ENCODE measurements at regions not wholly inside any gene's neighbourhood (a gene's known extent, or its start where the extent isn't known, plus 50 kb on each side); places are given as distances from the start of the nearest gene placed in this dataset.
"Not testable (repeated sequence)": the region's sequence is repeated elsewhere in the genome, so short reads cannot be mapped to it uniquely, and the experiment has no call there.

DNA sequence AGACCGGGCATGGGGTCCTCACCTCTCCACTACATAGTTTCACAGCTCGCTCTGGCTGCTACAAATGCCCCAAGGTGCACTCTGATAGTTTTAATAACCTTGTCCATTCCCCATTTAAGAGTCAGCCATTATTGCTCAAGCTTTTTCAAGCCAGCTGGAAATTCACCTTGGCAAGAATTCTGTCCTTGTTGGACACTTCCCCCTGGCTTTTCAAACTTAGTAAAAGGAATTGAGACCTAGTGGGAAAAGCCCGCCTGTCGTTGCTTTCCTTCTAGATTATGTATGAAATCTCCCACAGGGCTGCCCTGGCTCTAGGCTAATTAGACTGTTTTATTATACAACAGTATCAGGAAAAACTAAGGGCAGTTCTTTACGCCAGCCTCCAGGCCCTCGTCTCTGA is 293.7 kb upstream of the GADL1 start:
- DNase-seq, result no peak

DNA sequence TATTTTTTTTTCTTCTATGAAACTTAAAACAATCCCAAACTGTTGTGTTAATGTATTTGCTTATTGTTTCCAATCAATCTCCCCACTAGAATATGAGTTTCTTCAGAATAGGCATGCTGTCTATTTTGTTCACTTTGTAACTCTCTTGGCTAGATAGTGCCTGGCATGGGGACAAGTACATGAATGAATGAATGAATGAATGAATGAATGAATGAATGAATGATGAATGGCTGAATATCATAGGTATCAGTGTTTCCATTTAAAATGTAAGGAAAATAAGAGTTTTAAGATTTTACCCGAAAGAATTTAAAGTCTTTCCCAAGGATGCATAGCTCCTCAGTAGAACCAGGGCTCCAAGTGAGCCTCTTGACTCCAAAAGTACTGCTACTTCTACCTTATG is 294.9 kb upstream of the GADL1 start:
- no peak for DNase-seq

DNA sequence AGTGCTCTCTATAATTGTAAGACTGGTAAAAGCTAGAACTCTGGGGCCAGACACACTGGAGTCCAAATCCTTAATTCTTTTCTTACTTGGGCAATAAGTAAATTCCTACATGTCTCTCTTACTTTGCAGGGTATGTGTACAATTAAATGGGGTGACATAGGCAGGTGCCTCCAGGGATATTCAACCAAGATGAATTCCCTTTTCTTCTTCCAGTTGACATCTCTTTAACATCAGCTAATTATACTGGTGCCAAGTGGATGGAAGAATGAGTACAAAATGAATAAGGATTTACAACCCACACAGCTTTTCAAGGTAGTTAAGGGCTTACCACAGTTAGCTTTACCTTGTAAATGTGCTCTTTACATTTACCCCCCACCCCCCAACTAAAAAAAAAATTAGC is 295.5 kb upstream of the GADL1 start:
- DNase-seq, result no peak

DNA sequence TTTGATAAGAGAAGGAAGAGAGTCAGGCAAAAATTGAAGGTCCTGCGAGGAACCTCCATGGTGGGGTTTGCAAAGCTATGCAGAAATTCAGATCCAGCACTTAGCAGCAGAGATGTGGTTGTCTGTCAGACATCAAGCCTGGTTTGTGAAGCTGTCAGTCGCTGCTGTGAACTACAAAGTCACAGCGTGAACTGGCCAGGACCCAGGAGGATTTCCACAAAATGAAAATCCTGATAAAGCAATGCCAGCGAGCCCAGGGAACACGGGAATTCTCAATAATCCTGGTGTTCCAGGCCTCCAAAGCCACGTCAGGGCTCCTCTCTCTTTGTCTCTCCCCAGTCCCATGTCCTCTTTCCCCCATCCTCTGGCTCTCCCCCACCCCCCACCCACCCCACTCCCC is 296.9 kb upstream of the GADL1 start:
- no peak for DNase-seq

DNA sequence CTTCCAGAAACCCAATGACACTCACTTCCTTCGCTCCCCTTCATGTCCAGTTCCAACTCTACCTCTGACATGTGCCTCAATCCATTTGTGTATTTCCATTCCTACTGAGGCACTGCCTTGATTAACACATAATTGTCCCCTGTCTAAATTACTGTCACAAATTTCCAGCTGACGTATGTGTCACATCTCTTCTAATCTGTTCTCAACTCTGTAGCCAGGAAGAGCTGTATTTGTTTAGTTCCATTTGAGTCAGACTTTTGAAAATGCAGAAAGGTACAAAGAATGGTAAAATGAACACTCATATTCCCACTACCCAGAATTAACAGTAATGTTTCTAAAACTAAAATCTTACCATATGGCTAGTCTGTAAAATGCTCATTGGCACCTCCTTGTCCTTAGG is 299.0 kb upstream of the GADL1 start:
- DNase-seq, result no peak

DNA sequence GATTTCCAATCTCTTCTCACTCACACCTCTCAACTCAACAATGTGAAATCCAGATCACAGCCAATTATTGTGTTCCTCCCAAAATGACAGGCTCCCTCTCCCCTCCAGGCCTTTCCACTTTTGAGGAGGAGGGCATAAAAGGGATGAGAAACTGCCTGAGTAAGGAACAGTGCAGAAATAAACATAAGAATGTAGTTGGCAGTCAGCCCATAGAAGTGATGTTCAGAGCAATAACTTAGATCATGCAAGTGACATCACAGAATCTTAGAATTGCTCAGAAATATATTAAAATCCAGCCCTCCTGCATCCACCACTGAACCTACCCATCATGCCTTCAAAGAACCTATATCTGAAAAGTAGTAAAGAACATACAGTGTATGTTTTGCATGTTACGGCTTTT is 299.4 kb upstream of the GADL1 start:
- no peak for DNase-seq

DNA sequence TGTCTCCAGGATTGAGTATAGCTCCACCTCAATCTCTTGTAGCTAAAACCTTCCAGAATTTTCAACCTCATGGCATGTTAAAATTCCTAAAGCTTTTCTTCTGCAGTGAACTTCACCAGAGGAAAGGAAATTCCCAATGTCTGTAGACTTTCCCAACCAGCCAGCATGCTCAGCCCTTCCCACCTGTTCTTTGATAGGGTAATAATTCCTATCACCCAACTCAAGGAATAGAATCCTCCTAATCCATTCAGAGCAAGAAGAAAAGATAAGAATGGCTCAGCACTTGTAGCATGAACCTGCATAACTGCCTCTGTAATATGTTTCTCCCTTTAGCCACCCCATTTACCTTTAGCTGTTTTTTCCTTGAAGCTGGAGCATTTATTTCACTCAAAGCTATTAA is 301.8 kb upstream of the GADL1 start:
- DNase-seq, result no peak

DNA sequence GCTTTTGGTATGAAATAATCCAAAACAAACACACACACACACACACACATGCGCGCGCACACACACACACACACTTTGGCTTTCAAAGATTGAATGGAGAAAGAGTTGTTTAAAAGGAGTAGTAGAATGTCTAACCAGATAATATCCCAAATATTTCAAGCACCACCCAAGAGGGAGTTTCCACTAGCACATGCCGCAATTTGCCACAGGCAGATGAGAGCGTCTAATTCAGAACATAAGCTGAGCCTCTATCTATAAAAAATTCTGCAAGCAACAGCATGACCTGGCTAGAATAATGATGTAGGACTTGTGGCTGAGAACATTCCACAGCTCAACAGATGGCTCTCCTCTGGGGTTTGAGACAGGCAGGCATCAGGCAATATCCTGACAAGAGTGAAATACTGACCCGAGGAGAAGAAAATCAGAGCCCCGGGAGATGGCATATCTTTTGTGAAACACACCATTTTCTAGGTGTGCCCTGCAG is 302.5 kb upstream of the GADL1 start:
- no peak for DNase-seq

DNA sequence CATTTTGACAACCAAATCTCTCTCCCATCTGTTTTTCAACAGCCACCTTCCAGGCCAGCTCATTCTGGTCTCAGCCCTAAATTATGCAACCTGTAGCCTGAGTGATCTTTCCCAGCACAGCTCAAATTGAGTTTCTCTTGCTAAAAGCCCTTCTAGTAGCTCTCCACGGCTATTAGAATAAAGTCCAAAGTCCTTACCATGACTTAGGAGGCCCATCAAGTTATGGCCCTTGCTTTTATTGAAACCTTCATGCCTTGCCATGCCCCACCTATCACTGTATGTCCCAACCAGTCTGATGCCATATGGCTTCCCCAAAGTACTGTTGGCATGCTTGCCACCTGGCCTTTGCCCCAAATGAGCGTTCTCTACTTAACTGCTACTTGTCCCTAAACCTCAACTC is 303.5 kb upstream of the GADL1 start:
- DNase-seq, result no peak

DNA sequence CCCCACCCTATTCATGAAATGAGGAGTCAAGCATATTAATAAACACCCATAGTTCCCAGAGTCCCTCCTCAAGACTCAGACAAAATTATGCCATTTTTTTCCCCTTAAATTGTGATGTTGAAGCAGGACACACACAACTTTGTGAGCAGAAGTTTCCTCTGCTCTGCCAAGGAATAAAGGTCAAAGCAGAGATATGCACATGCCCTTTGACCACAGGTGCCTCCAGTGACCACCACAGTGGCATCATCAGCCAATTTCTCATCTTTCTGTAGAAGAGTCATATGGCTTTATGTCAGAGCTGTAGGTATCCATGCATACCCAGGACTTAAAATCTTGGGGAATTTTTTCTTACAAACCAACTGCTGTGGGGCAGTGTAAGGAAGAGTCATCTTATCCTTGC is 304.4 kb upstream of the GADL1 start:
- no peak for DNase-seq

DNA sequence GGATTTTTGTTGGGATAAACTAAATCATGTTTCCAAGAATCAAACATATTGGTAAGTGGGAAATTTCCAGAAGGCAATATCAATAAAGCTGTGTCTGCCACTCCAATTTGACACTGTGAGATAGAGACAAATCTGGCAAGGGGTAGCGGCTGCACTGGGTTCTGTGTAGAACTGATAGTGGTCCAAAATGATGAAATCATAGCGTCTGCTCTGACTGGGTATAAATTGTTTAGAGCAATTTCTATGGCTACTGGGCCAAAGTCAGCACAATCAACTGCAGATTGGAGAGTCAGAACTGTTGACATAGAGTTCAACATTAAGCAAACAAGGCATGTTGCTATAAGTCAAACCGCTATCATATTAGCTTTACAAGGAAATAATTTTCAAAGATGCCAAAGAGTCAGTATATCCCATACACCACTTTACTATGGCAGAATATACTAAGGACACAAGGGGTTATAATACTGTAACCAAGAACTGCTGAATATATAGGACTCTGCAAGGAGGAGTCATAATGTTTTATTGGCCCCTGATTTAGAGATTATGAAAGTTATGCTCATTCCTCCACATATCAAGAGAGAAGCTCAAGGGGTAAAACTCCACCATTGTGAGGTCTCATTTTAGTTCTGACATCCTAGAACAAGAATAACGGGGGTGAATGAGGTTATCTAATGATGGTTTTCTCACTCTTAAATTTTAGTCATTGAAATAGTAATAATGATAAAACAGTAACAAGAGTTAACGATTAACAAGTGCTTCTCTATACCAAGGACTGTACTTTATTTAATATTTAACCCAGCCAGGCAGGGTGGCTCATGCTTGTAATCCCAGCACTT is 309.7 kb upstream of the GADL1 start:
- DNase-seq, result no peak

DNA sequence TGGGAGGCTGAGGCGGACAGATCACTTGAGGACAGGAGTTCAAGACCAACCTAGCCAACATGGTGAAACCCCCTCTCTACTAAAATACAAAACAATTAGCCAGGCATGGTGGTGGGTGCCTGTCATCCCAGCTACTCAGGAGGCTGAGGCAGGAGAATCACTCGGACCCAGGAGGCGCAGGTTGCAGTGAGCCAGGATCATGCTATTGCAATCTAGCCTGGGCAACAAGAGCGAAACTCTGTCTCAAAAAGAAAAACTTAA is 310.3 kb upstream of the GADL1 start:
- not testable (repeated sequence) for DNase-seq

DNA sequence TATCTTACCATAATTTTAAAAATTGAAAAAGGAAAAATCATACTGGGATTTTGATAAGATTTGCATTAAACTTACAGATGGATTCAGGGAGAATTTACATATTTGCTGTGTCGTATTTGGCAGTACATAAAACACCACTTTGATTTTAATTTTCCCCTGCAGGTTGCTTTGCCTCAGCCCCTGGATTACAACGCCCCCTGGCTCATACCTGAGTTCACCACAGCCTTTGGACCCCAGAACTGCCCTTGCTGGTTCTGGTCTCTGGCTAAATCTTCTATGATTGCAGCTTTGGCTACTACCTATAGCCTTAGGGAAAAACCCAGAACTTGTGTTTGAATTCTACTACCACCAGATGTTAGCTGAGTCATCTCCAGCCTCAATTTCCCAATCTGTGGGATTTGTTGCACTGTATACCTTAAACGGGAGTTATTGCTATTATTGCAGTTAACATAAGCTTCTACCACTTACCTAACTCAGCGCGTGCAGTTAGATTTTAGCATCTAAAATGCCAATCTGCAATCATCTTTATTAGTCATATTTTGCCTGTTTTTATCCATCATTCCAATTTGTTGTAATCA is 315.7 kb upstream of the GADL1 start:
- no peak for DNase-seq

DNA sequence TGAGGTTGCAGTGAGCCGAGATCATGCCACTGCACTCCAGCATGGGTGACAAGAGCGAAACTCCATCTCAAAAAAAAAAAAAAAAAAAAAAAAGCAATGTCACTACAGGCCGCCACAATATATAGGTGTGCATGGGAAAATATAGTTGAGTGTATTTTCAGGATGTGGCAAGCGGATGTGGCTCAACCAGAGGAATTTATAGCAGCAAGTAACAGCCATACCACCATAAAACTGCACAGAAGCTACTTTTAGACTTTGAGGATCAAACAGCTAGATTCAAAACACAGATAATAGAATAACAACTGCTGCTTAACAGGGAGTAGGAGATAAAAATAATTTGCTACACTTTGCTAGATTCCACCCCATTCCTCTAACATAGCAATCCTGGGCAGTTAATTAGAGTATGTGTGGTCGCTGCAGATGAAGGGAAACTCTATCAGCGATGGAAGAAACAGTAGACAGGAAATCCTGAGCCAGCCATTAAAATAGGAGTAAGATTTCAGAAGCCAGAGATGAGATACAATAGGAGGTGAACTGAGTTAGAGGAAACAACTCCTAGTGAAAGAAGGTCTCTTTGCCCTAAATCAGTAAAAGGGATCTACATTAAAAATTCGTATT is 318.7 kb upstream of the STT3B start:
- DNase-seq, result peak; percentile 37 to 76

DNA sequence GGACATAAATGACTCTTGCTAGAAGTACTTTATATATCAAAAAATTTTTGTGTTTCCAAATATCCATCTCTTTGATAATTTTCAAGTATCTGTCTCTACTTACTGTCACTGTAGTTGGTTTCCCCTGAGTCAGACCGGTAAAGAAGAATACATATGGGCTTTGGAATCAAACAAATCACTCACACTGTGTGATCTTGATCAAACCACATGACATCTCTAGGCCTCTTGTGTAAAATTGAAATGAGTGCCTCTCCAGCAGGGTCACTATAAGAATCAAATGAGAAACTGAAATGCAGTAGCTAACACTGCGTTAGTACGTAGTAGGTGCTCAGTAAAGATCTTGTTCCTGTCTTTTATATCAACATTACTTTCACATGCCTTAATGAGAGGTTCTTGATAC is 314.6 kb upstream of the STT3B start:
- DNase-seq, result no peak

DNA sequence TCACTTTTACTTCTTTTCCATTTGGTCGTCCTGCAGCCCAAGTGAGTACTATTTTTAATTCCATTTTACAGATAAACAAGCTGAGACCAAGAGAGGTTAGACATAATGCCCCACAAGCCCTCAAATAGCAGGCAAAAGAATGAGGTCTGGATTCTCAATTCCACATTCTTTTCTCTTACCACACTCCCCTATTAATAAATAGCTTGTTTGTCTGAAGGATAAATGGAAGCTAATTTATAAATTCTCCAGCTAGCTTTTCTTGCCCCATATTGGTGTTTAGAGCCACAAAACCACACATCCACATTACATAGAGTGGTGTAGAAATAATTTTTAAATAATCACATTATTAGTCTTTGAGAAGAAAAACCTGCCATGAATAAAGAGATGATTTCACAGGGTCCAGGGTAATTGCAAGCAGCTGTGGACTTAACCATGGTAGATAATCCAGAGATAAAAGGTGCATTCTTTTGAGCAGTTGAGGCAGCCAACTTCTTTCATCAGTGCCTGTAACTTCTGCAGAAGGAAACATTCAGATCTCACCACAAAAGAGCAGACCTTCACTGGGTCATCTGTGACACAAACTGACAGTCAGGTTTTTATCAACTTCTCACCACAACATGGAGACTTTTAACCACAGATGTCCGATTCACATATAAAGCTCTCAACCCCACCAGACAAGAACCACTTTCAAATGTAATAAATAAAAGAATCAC is 313.4 kb upstream of the STT3B start:
- no peak for DNase-seq

DNA sequence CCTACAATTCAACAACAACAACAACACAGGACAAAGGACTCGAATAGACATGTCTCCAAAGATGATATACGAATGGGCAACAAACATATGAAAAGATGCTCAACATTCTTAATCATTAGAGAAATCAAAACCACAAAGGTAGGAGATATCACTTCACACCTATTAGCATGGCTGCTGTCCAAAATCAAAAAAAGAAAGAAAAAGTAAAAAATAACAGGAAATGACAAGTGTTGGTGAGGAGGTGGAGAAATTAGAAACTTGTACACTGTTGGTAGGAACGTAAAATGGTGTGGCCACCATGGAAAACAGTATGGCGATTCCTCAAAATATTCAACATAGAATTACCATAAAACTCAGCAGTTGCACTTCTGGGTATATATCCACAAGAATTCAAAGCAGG is 312.3 kb upstream of the STT3B start:
- DNase-seq, result peak in 1 of 2 donors; percentile 66

DNA sequence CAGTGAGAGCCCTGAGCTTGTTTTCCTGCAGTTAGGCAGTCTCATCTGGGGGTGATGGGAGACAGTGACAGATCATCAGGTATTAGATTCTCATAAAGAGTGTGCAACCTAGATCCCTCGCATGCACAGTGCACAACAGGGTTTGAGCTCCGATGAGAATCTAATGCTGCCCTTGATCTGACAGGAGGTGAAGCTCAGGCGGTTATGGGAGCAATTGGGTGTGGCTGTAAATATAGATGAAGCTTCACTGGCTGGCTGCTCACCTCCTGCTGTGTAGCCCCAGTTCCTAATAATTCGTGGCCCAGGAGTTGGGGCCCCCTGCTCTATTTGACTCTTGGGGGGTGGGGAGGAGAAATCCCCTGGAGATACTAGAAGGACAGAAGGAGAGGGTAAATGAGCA is 309.4 kb upstream of the STT3B start:
- no peak for DNase-seq

DNA sequence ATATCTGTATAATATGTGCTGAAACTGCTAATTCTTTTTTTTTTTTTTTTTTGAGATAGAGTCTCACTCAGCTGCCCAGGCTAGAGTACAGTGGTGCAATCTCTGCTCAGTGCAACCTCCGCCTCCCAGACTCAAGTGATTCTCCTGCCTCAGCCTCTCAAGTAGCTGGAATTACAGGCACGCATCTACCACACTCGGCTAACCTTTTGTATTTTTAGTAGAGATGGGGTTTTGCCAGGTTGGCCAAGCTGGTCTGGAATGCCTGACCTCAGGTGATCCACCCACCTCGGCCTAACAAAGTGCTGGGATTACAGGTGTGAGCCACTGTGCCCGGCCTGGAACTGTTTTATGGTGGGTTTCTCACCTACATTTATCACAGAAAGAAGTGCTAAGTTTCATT is 307.8 kb upstream of the STT3B start:
- no peak for DNase-seq

DNA sequence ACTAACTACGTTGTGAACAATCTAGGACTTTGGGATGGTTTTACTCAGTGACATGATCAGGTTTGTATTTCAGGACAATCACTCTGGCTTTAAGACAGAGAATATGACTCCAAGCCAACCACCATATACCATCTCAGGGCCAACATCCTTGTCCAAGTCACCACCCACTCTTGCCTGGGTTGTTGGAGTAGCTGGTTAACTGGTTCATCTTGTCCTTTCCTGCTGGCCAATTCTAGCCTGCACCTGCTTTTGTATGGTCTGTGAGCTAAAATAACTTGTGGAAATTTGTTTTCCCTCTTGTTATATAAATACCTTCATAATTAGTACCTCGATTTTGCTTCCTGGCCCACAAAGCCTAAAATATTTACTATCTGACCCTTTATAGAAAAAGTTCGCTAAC is 306.8 kb upstream of the STT3B start:
- DNase-seq, result no peak

DNA sequence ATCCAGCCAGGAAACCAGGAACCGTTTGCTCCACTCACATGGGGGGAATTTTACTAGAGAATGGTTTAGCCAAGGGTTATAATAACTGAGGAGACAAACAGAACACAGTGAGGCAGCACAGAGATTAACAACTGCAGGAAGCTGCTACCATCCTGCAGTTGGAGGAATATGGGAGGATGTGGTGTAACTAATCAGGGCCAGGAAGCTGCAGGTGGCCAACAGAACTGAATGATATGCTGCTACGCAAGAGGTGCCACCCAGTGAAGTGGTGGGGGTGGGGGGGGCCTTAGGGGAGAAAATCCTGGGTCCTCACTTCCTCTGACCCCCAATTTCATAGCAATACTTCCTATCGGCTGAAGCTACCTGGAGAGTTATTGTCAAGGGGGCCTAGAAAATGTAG is 306.4 kb upstream of the STT3B start:
- DNase-seq, result peak; percentile 54 to 64

DNA sequence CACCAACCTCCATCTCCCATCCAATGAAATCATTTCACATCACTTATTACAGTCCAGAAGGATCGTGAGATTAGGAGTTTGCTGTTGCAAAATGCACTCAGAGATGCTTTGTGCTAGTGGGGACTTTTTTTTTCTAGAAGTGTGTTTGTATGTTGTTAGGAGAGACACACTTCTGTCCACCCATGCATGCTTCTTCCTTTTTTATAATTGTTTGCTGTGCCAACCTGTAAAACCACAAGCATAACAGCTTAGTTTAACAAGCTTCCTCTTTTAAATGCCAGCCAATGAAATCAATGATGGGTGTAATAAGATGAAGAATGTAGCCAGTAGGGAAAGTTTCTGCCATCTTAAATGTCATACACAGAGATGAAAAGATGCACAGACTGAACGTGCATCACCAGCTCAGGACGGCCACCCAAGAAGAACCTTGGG is 305.6 kb upstream of the STT3B start:
- DNase-seq, result peak; percentile 58 to 80

DNA sequence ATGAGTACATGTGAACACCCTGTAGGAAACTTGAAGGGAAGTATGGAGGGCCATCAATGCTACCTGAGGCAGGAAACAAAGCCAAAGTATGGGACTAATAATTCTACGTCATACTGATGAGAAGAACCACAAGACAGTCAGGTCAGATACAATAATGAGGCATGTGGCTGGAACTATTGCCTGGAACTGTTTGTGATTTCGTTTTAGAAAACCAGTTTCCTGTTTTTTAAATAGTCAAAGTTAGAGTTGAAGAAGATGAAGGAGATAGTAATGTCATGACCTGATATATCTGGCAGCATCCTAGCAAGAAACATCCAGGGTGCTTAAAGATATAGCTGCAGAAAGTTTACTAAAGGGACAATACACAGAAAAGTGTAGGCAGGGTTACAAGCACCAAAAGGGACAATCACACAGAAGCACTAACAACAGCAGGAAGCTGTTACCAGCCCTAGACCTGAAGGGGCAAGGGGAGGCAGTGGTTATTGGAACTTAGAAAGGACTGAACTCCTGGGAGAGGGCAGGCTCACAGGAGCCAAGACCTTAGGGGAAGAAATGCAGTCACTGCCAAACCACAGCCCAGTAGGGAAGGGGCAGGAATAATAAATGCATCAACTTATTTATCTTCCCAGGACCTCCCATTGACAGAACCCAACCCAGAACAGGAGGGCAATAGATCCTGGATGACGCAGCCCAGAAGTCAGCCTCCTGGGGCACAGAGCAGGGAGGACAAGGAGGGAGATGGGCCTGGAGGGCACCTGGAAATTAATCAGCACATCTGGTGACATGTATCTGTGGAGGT is 302.1 kb upstream of the STT3B start:
- DNase-seq, result peak in 1 of 2 donors; percentile 59

Data from CD4-positive, alpha-beta T cell treated with Interleukin-4 for 1 hour (primary cell).